ENCODE measurements at regions not wholly inside any gene's neighbourhood (a gene's known extent, or its start where the extent isn't known, plus 50 kb on each side); places are given as distances from the start of the nearest gene placed in this dataset.

DNA sequence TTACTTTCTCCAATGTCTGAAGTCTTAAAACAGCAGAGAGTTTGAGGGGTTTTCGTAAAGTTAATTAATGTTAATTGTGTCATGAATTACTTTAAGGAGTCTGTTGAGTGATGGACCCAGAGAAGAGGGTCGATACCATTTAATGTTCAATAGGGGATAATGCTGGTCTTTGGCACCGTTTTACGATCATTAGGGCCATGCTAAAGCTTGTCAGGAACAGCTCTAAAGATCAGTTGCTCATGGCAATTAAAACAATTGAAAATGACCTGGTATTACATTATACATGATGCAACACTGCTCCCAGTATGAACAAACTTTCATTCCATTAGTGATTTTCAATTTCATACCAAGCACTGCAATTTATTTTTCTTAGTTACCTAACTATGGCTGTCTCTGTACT lies 296.9 kb downstream of the ETV1 start:
- TF ChIP-seq, protein P1, sequence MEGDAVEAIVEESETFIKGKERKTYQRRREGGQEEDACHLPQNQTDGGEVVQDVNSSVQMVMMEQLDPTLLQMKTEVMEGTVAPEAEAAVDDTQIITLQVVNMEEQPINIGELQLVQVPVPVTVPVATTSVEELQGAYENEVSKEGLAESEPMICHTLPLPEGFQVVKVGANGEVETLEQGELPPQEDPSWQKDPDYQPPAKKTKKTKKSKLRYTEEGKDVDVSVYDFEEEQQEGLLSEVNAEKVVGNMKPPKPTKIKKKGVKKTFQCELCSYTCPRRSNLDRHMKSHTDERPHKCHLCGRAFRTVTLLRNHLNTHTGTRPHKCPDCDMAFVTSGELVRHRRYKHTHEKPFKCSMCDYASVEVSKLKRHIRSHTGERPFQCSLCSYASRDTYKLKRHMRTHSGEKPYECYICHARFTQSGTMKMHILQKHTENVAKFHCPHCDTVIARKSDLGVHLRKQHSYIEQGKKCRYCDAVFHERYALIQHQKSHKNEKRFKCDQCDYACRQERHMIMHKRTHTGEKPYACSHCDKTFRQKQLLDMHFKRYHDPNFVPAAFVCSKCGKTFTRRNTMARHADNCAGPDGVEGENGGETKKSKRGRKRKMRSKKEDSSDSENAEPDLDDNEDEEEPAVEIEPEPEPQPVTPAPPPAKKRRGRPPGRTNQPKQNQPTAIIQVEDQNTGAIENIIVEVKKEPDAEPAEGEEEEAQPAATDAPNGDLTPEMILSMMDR (IDR thresholded peaks at IDR 0.05), result no peak
- no peak for TF ChIP-seq ZFX (IDR thresholded peaks at IDR 0.05; ENCODE audit: borderline replicate concordance)

All from 22Rv1 (cell line).